ENCODE measurements at regions not wholly inside any gene's neighbourhood (a gene's known extent, or its start where the extent isn't known, plus 50 kb on each side); places are given as distances from the start of the nearest gene placed in this dataset.
A peak's percentile ranks its signal among the peaks of the same experiment; 100 is the strongest.

DNA sequence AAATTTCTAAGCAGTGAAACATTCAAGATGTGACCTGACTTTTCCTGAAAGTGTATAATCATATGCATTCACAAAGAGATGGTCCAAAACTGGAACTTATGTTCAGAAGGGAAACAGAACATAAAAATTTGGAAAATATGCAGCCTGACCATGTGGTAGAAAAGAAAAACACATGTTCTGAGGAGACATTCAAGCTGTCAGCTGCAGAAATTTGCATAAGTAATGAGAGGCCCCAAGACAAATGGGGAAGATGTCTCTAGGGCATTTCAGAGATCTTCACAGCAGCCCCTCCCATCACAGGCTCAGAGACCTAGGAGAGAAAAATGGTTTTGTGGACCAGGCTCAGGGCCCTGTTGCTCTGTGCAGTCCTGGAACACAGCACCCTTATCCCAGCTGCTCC lies 123.8 kb downstream of the RPIA start:
- H3K36me3 ChIP-seq (ENCODE audit: control insufficient read depth in 5 of 5, insufficient read depth in 5 of 5, low read length in 5 of 5): no peaks in the 10 kb centered on the region
- H3K27ac ChIP-seq (ENCODE audit: low read depth, low read length): no peak overlapping the region
- no peaks in the 10 kb centered on the region for H3K27me3 ChIP-seq (ENCODE audit: control insufficient read depth in 5 of 5, insufficient read depth in 4 of 5, low read length in 5 of 5)
- H3K9me3 ChIP-seq (ENCODE audit: control insufficient read depth in 5 of 5, low read length in 5 of 5): peaks cover 0 to 13% (median 6%) of the 10 kb centered on the region in 5 donors
- no peak overlapping the region for H3K4me3 ChIP-seq (ENCODE audit: low read depth in 1 of 5, low read length in 5 of 5)
- H3K4me1 ChIP-seq (ENCODE audit: control insufficient read depth in 5 of 5, insufficient read depth in 5 of 5, low read length in 5 of 5): peaks cover 0 to 9% (median 0%) of the 10 kb centered on the region in 5 donors
- no peak overlapping the region for H3K9ac ChIP-seq (ENCODE audit: low read length in 5 of 5)

DNA sequence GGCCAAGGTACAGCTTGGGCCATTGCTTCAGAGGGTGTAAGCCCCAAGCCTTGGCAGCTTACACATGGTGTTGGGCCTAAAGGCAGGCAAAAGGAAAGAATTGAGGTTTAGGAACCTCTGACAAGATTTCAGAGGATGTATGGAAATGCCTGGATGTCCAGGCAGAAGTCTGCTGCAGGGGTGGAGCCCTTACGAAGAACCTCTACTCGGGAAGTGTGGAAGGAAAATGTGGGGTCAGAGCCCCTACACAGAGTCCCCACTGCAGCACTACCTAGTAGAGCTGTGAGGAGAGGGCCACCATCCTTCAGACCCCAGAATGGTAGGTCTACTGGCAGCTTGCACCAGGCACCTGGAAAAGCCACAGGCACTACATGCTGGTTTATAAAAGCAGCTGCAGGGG lies 124.2 kb downstream of the RPIA start:
- Histone ChIP-seq H3K4me3 (ENCODE audit: low read depth in 1 of 5, low read length in 5 of 5) (no peak overlapping the region), H3K36me3 (ENCODE audit: control insufficient read depth in 5 of 5, insufficient read depth in 5 of 5, low read length in 5 of 5) (no peaks in the 10 kb centered on the region), H3K27me3 (ENCODE audit: control insufficient read depth in 5 of 5, insufficient read depth in 4 of 5, low read length in 5 of 5) (no peaks in the 10 kb centered on the region), H3K4me1 (ENCODE audit: control insufficient read depth in 5 of 5, insufficient read depth in 5 of 5, low read length in 5 of 5) (peaks cover 0 to 9% (median 0%) of the 10 kb centered on the region in 5 donors), H3K9me3 (ENCODE audit: control insufficient read depth in 5 of 5, low read length in 5 of 5) (peaks cover 0 to 13% (median 6%) of the 10 kb centered on the region in 5 donors), H3K9ac (ENCODE audit: low read length in 5 of 5) (no peak overlapping the region), H3K27ac (ENCODE audit: low read depth, low read length) (no peak overlapping the region)

DNA sequence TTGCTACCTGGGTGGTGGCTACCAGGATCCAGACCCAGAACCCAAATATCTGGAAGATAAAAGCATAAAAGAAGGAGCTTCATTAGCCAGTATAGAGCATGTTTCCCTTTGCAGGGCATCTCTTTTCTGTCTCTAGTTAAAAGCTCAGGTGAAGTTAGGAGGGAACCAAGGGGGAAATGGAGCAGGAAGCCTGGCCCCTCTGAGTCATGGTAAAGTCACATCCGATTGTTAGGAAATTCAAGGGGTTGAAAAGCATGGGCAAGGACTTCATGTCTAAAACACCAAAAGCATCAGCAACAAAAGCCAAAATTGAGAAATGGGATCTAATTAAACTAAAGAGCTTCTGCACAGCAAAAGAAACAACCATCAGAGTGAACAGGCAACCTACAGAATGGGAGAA lies 126.9 kb downstream of the RPIA start:
- Histone ChIP-seq H3K27ac (ENCODE audit: low read depth, low read length) (no peak overlapping the region), H3K4me3 (ENCODE audit: low read depth in 1 of 5, low read length in 5 of 5) (no peak overlapping the region)

DNA sequence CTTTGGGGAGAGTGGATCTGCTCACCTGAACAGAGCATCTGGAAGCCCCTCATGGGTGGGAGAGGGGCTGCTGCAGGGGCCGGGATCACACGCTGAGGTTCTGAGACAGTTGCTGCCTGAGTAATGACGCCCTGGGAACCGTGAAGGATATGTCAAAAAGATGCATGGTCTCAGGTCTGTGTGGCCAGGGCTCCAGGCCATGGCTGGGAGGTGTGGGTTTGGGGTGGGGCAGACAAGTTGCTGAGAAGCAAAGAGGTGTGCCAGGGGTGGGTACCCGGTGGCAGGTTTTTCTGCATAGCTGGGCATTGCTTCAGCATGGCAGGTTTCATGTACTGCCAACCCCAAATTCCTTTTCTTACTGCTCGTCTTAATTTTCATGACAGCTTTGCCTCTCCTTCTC lies 133.5 kb downstream of the RPIA start:
- H3K9ac ChIP-seq (ENCODE audit: low read length in 5 of 5): no peak overlapping the region
- H3K36me3 ChIP-seq (ENCODE audit: control insufficient read depth in 5 of 5, insufficient read depth in 5 of 5, low read length in 5 of 5): no peaks in the 10 kb centered on the region
- H3K27me3 ChIP-seq (ENCODE audit: control insufficient read depth in 5 of 5, insufficient read depth in 4 of 5, low read length in 5 of 5): peaks cover 0 to 8% (median 4%) of the 10 kb centered on the region in 5 donors
- no peak overlapping the region for H3K27ac ChIP-seq (ENCODE audit: low read depth, low read length)
- no peak overlapping the region for H3K4me3 ChIP-seq (ENCODE audit: low read depth in 1 of 5, low read length in 5 of 5)
- H3K4me1 ChIP-seq (ENCODE audit: control insufficient read depth in 5 of 5, insufficient read depth in 5 of 5, low read length in 5 of 5): peaks cover 0 to 10% (median 3%) of the 10 kb centered on the region in 5 donors
- no peaks in the 10 kb centered on the region for H3K9me3 ChIP-seq (ENCODE audit: control insufficient read depth in 5 of 5, low read length in 5 of 5)

More for the DNA sequence above, 126.9 kb downstream of the RPIA start:
- Histone ChIP-seq H3K36me3 (ENCODE audit: control insufficient read depth in 5 of 5, insufficient read depth in 5 of 5, low read length in 5 of 5) (no peaks in the 10 kb centered on the region), H3K9ac (ENCODE audit: low read length in 5 of 5) (no peak overlapping the region), H3K27me3 (ENCODE audit: control insufficient read depth in 5 of 5, insufficient read depth in 4 of 5, low read length in 5 of 5) (no peaks in the 10 kb centered on the region), H3K4me1 (ENCODE audit: control insufficient read depth in 5 of 5, insufficient read depth in 5 of 5, low read length in 5 of 5) (no peaks in the 10 kb centered on the region), H3K9me3 (ENCODE audit: control insufficient read depth in 5 of 5, low read length in 5 of 5) (peaks cover 0 to 13% (median 6%) of the 10 kb centered on the region in 5 donors)

DNA sequence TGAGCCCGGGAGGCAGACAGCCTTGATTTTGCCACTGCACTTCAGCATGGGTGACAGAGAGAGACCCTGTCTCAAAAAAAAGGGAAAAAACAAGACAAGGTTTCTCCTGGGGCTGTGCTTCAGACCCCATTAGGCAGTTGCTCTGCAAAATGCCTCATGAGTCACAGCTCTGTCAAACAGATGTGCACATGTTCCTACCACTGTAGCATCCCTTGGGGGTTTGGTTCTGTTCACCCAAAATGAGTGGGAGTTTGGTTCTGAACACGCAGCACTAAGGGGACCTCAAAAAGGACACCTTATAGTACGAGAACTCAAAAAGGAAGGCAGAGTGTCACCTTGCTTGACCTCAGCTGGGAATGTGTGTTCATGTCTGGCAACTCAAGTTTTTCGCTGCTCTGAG lies 134.9 kb downstream of the RPIA start:
- H3K4me3 ChIP-seq (ENCODE audit: low read depth in 1 of 5, low read length in 5 of 5): no peak overlapping the region

DNA sequence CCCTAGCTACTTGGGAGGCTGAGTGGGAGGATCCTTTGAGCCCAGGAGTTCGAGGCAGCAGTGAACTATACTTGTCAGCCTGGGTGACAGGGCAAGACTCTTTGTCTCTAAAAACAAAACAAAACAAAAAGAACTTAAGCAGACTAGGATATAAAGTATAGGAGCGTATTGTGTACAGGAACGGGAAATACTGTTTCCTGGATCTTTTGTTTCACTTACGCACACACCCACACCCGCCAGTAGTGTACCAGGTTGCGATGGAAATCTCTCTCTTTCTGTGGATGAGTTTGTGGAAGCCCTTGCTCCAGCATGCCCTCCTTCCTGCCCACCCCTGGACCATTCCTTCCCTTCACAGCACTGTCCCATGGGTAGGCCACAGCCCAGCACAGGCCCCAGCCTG lies 136.3 kb downstream of the RPIA start:
- H3K27ac ChIP-seq (ENCODE audit: low read depth, low read length): peak overlapping the region; percentile 24

More for the DNA sequence above, 134.9 kb downstream of the RPIA start:
- peaks cover 0 to 8% (median 4%) of the 10 kb centered on the region in 5 donors for H3K27me3 ChIP-seq (ENCODE audit: control insufficient read depth in 5 of 5, insufficient read depth in 4 of 5, low read length in 5 of 5)
- peaks cover 0 to 10% (median 3%) of the 10 kb centered on the region in 5 donors for H3K4me1 ChIP-seq (ENCODE audit: control insufficient read depth in 5 of 5, insufficient read depth in 5 of 5, low read length in 5 of 5)
- no peaks in the 10 kb centered on the region for H3K36me3 ChIP-seq (ENCODE audit: control insufficient read depth in 5 of 5, insufficient read depth in 5 of 5, low read length in 5 of 5)
- no peak overlapping the region for H3K9ac ChIP-seq (ENCODE audit: low read length in 5 of 5)
- H3K27ac ChIP-seq (ENCODE audit: low read depth, low read length): no peak overlapping the region
- no peaks in the 10 kb centered on the region for H3K9me3 ChIP-seq (ENCODE audit: control insufficient read depth in 5 of 5, low read length in 5 of 5)

DNA sequence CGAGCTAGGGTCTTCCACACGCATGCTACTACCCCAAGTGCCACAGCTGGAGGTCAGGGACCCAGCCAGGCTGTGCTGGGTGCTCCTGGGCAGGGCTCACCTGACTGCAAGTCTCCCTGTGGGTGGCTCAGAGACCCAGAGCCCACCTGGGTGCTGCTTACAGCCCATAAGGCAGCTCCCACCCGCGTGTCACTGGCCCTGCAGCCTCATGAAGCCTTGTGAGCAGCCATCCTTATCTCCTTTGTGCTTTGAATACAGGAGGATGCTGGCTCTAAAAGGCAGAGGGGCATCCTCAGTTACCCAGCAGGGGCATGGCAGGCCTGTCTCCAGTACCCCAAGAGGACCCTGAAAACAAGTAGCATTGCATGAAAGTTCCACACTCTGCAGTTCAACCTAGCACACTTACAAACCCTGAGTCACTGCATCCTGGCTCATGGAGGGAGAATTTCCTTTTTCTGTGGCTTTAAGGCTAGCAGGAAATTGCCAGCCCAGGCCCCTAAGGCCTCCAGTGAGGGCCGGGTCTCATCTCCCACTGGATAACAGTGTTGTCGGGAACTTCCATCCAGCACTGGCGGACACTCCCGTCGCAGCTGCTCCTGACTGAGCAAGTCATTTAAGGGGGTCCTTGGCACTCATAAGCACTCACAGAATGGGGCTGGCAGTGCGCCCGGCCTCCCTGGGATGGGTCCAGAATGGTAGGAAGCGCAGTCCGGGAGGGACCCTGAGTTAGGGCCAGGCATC lies 137.1 kb downstream of the RPIA start:
- no peak overlapping the region for H3K27ac ChIP-seq (ENCODE audit: low read depth, low read length)
- no peaks in the 10 kb centered on the region for H3K36me3 ChIP-seq (ENCODE audit: control insufficient read depth in 5 of 5, insufficient read depth in 5 of 5, low read length in 5 of 5)
- H3K9me3 ChIP-seq (ENCODE audit: control insufficient read depth in 5 of 5, low read length in 5 of 5): no peaks in the 10 kb centered on the region
- H3K27me3 ChIP-seq (ENCODE audit: control insufficient read depth in 5 of 5, insufficient read depth in 4 of 5, low read length in 5 of 5): peaks cover 0 to 8% (median 4%) of the 10 kb centered on the region in 5 donors
- no peak overlapping the region for H3K9ac ChIP-seq (ENCODE audit: low read length in 5 of 5)
- H3K4me1 ChIP-seq (ENCODE audit: control insufficient read depth in 5 of 5, insufficient read depth in 5 of 5, low read length in 5 of 5): peaks cover 0 to 10% (median 3%) of the 10 kb centered on the region in 5 donors
- H3K4me3 ChIP-seq (ENCODE audit: low read depth in 1 of 5, low read length in 5 of 5): peak overlapping the region in 1 of 5 donors; percentile 17

More for the DNA sequence above, 136.3 kb downstream of the RPIA start:
- H3K9ac ChIP-seq (ENCODE audit: low read length in 5 of 5): no peak overlapping the region
- no peaks in the 10 kb centered on the region for H3K36me3 ChIP-seq (ENCODE audit: control insufficient read depth in 5 of 5, insufficient read depth in 5 of 5, low read length in 5 of 5)
- no peak overlapping the region for H3K4me3 ChIP-seq (ENCODE audit: low read depth in 1 of 5, low read length in 5 of 5)
- no peaks in the 10 kb centered on the region for H3K9me3 ChIP-seq (ENCODE audit: control insufficient read depth in 5 of 5, low read length in 5 of 5)
- peaks cover 0 to 10% (median 3%) of the 10 kb centered on the region in 5 donors for H3K4me1 ChIP-seq (ENCODE audit: control insufficient read depth in 5 of 5, insufficient read depth in 5 of 5, low read length in 5 of 5)
- peaks cover 0 to 8% (median 4%) of the 10 kb centered on the region in 5 donors for H3K27me3 ChIP-seq (ENCODE audit: control insufficient read depth in 5 of 5, insufficient read depth in 4 of 5, low read length in 5 of 5)

DNA sequence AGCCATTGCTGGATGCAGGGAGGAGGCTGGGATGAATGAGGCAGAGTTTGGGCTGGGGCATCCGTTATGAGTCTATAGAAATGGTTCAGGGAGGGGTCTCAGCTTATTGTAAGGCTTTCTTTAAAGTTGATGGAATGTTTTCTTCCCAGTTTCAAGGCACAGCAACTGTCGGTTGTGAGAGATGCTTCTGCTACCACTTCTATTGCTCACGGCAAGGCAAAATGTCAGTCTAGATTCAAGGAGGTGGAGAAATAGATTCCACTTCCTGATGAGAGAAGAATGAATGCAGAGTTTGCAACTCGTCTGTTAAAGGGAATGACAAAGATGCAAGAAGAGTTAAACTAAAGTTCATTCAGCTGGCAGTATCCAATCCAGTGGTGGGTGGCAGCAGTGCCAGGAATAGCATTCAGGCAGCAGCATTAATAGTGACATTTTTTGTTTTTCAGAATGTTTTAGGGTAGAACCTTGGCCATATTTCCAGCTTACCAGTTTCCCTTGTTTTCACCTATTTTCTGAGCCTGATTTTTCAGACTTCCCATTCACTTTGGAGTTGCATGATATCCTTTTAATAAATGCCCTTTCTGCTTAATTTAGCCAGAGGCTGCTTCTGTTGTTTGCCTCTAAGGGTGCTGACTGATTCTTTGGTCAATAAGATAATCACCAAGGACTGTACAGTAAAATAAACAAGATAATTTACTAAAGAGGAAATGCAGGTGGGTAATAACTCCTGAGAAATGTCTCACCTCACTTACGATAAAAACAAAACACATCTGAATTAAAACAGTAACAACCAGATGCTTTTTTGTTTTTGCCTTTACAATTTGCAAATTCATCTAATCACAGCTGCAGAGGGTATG lies 138.4 kb downstream of the RPIA start:
- Histone ChIP-seq H3K9ac (ENCODE audit: low read length in 5 of 5) (no peak overlapping the region), H3K27ac (ENCODE audit: low read depth, low read length) (no peak overlapping the region), H3K27me3 (ENCODE audit: control insufficient read depth in 5 of 5, insufficient read depth in 4 of 5, low read length in 5 of 5) (peaks cover 0 to 8% (median 4%) of the 10 kb centered on the region in 5 donors), H3K4me1 (ENCODE audit: control insufficient read depth in 5 of 5, insufficient read depth in 5 of 5, low read length in 5 of 5) (peaks cover 0 to 10% (median 6%) of the 10 kb centered on the region in 5 donors), H3K36me3 (ENCODE audit: control insufficient read depth in 5 of 5, insufficient read depth in 5 of 5, low read length in 5 of 5) (no peaks in the 10 kb centered on the region), H3K4me3 (ENCODE audit: low read depth in 1 of 5, low read length in 5 of 5) (no peak overlapping the region), H3K9me3 (ENCODE audit: control insufficient read depth in 5 of 5, low read length in 5 of 5) (no peaks in the 10 kb centered on the region)

DNA sequence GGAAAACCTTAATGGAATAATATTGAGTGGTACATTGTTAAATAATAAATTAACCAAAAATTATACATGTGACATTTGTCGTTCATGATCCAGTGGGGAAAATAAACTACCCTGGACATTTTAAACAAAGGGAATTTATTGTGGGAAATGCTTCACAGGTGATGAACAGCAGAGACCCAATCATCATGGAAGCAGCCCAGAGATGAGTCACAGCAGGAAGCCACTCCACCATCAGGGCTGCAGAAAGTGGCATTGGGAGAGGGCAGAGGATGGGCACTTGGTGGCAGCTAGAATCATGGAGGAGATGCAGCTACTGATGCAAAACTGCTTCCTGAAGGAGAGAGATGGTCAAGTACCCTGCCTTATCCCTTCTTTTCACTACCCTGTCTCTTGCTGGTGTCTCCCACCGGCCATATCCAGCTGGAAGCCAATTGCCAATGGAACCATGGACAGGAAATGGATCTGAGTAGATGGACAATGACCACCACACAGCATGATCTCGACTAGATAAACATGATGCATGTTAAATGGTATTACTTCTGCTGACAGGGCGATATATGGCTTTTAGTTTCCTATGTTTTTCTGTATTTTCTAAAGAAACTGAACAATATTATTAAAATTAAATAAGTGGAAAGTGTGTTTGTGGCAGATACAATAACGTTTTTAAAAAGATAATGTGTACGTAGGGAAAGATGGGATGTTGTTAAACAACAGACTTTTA lies 139.8 kb downstream of the RPIA start:
- H3K9ac ChIP-seq (ENCODE audit: low read length in 5 of 5): no peak overlapping the region
- no peaks in the 10 kb centered on the region for H3K9me3 ChIP-seq (ENCODE audit: control insufficient read depth in 5 of 5, low read length in 5 of 5)
- no peaks in the 10 kb centered on the region for H3K36me3 ChIP-seq (ENCODE audit: control insufficient read depth in 5 of 5, insufficient read depth in 5 of 5, low read length in 5 of 5)

More for the DNA sequence above, 139.8 kb downstream of the RPIA start:
- peaks cover 0 to 10% (median 6%) of the 10 kb centered on the region in 5 donors for H3K4me1 ChIP-seq (ENCODE audit: control insufficient read depth in 5 of 5, insufficient read depth in 5 of 5, low read length in 5 of 5)
- H3K27ac ChIP-seq (ENCODE audit: low read depth, low read length): no peak overlapping the region
- H3K4me3 ChIP-seq (ENCODE audit: low read depth in 1 of 5, low read length in 5 of 5): no peak overlapping the region
- H3K27me3 ChIP-seq (ENCODE audit: control insufficient read depth in 5 of 5, insufficient read depth in 4 of 5, low read length in 5 of 5): peaks cover 0 to 6% (median 4%) of the 10 kb centered on the region in 5 donors
